Keratinocyte (primary cell): ENCODE measurements at regions not wholly inside any gene's neighbourhood (a gene's known extent, or its start where the extent isn't known, plus 50 kb on each side); places are given as distances from the start of the nearest gene placed in this dataset.
"Not testable (repeated sequence)": the region's sequence is repeated elsewhere in the genome, so short reads cannot be mapped to it uniquely, and the experiment has no call there.

Experiments
- DNase-seq: peaks from one replicate; pipeline ENCODE4 v3.0.0-alpha.2; 2011; ENCODE audit warnings: low read depth, missing footprints, low spot score
- FAIRE-seq: peaks from 2 replicates; lab custom pipeline; 2011; peaks lifted over from hg19 to GRCh38; lab: Jason Lieb, UNC
- H2AFZ ChIP-seq: 2 replicates; pipeline ENCODE4 v1.6.0; 2012; ENCODE audit warnings: low read length, control low read depth, inconsistent platforms; ENCODE audit not compliant: control insufficient read depth
- H3K27ac ChIP-seq: 2 replicates; pipeline ENCODE4 v1.5.1; 2011; ENCODE audit warnings: low read length; ENCODE audit not compliant: control insufficient read depth, insufficient read depth
- H3K27me3 ChIP-seq: 3 replicates; pipeline ENCODE4 v1.6.0; 2011; ENCODE audit warnings: low read length; ENCODE audit not compliant: control insufficient read depth, insufficient read depth; ENCODE audit errors: extremely low read depth
- H3K36me3 ChIP-seq, 2 experiments: 2 replicates in 1 of 2; 3 replicates in 1 of 2; pipeline ENCODE4 v1.5.1; 2011; ENCODE audit warnings: low read length in 2 of 2, mild to moderate bottlenecking in 1 of 2; ENCODE audit not compliant: control insufficient read depth in 2 of 2, insufficient read depth in 2 of 2; ENCODE audit errors: extremely low read depth in 1 of 2
- H3K4me1 ChIP-seq: 3 replicates; pipeline ENCODE4 v1.5.1; 2011; ENCODE audit warnings: low read length; ENCODE audit not compliant: control insufficient read depth, insufficient read depth; ENCODE audit errors: extremely low read depth
- H3K4me2 ChIP-seq: 3 replicates; pipeline ENCODE4 v1.6.0; 2011; ENCODE audit warnings: low read depth, low read length; ENCODE audit not compliant: control insufficient read depth, insufficient read depth; ENCODE audit errors: extremely low read depth
- H3K4me3 ChIP-seq, 3 experiments: fragments of 200-600 bp in 1 of 3; sonication (generic) in 1 of 3; 2 replicates in 2 of 3; 3 replicates in 1 of 3; pipeline ENCODE4 v1.5.1; 2011 to 2016; ENCODE audit warnings: low read length in 3 of 3, mild to moderate bottlenecking in 3 of 3, control low read depth in 2 of 3, inconsistent platforms in 1 of 3, low read depth in 1 of 3, mixed read lengths in 1 of 3, mixed run types in 1 of 3, moderate library complexity in 1 of 3; ENCODE audit not compliant: control insufficient read depth in 2 of 3, insufficient read depth in 2 of 3; ENCODE audit errors: extremely low read depth in 1 of 3
- H3K79me2 ChIP-seq: 2 replicates; pipeline ENCODE4 v1.6.0; 2012; ENCODE audit warnings: low read length; ENCODE audit not compliant: control insufficient read depth, insufficient read depth
- H3K9ac ChIP-seq: 3 replicates; pipeline ENCODE4 v1.6.0; 2011; ENCODE audit warnings: low read length; ENCODE audit not compliant: control insufficient read depth, insufficient read depth; ENCODE audit errors: extremely low read depth
- H3K9me1 ChIP-seq: 3 replicates; pipeline ENCODE4 v1.6.0; 2011; ENCODE audit warnings: low read length; ENCODE audit not compliant: control insufficient read depth, insufficient read depth; ENCODE audit errors: extremely low read depth
- H3K9me3 ChIP-seq: 2 replicates; pipeline ENCODE4 v1.5.1; 2012; ENCODE audit warnings: low read depth, low read length; ENCODE audit not compliant: control insufficient read depth
- H4K20me1 ChIP-seq: 3 replicates; pipeline ENCODE4 v1.6.0; 2011; ENCODE audit warnings: low read length; ENCODE audit not compliant: control insufficient read depth, insufficient read depth; ENCODE audit errors: extremely low read depth
- EZH2 ChIP-seq: IDR thresholded peaks from one replicate; pipeline ENCODE4 v1.6.1; 2012; ENCODE audit warnings: inconsistent platforms, mild to moderate bottlenecking, low read length, moderate library complexity
- dilution Hi-C: fragments of 300-500 bp; cut with MboI; formaldehyde crosslinking; loops from one replicate; pipeline ENCODE4 v1.7.0; 2020; ENCODE audit warnings: low sequenced_read_pairs; ENCODE audit not compliant: extremely low pct_ligation_motif_present
- TF ChIP-seq, protein P1 (sequence below), 3 experiments: IDR thresholded peaks in 1 of 3; conservative IDR thresholded peaks in 1 of 3; optimal IDR thresholded peaks in 1 of 3; 2 replicates in 2 of 3; 3 replicates in 1 of 3; pipeline versions ENCODE3 to v1.5.1; 2011; ENCODE audit warnings: low read length in 3 of 3, mild to moderate bottlenecking in 3 of 3, moderate library complexity in 2 of 3, control low read depth in 1 of 3, inconsistent platforms in 1 of 3; ENCODE audit not compliant: insufficient read depth in 2 of 3; ENCODE audit errors: extremely low read depth in 1 of 3

DNA sequence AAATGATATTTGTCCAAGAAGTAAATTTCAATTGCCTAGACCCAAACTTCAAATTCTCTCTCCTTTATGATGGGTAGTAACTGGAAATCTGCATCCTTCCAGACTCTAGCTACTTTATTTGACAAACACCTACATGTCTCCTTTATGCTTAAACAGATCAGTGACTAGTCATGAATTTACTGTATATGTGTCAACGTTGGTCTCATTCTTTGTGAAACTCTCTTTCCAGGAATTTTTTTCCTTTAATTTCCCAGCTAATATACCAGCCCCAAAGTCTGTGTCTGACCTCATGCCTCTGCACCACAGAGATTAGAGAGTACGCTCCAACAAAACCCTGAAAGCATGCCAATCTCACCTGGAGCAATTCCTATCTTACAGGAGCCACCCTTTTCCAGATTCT is 811.2 kb upstream of the NCAM2 start:
- H4K20me1 ChIP-seq, result no peaks in the 10 kb centered on the region
- no peak overlapping the region for H3K27ac ChIP-seq
- dilution Hi-C loops, result no loop called here
- FAIRE-seq (no peak), DNase-seq (no peak)
- H3K4me1 ChIP-seq, result no peaks in the 10 kb centered on the region
- H3K4me3 ChIP-seq, result no peak overlapping the region
- H3K9ac ChIP-seq, result no peak overlapping the region
- H3K79me2 ChIP-seq, result no peaks in the 10 kb centered on the region
- H3K4me2 ChIP-seq, result no peak overlapping the region
- H3K9me3 ChIP-seq, result no peaks in the 10 kb centered on the region
- no peaks in the 10 kb centered on the region for H3K27me3 ChIP-seq
- no peaks in the 10 kb centered on the region for H3K9me1 ChIP-seq
- H3K36me3 ChIP-seq, result no peaks in the 10 kb centered on the region
- no peak overlapping the region for H2AFZ ChIP-seq
- TF ChIP-seq, protein P1, sequence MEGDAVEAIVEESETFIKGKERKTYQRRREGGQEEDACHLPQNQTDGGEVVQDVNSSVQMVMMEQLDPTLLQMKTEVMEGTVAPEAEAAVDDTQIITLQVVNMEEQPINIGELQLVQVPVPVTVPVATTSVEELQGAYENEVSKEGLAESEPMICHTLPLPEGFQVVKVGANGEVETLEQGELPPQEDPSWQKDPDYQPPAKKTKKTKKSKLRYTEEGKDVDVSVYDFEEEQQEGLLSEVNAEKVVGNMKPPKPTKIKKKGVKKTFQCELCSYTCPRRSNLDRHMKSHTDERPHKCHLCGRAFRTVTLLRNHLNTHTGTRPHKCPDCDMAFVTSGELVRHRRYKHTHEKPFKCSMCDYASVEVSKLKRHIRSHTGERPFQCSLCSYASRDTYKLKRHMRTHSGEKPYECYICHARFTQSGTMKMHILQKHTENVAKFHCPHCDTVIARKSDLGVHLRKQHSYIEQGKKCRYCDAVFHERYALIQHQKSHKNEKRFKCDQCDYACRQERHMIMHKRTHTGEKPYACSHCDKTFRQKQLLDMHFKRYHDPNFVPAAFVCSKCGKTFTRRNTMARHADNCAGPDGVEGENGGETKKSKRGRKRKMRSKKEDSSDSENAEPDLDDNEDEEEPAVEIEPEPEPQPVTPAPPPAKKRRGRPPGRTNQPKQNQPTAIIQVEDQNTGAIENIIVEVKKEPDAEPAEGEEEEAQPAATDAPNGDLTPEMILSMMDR (optimal IDR thresholded peaks at IDR 0.05 in 1 of 3, IDR thresholded peaks at IDR 0.05 in 1 of 3, conservative IDR thresholded peaks at IDR 0.05 in 1 of 3; ENCODE audit: extremely low read depth in 1 of 3, insufficient read depth in 2 of 3, low read length in 3 of 3), result no peak

DNA sequence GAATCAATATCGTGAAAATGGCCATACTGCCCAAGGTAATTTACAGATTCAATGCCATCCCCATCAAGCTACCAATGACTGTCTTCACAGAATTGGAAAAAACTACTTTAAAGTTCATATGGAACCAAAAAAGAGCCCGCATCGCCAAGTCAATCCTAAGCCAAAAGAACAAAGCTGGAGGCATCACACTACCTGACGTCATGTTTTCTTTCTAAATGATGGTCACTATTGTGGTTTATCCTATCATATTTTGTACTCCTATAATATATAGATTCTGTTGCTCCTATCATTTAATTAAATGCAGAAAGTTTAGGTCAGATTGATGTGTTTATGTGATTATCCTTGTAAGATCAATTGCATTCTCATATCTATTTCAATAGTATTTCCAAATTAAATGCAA is 796.9 kb upstream of the NCAM2 start:
- H3K9ac ChIP-seq, H3K36me3 ChIP-seq, H3K79me2 ChIP-seq, H2AFZ ChIP-seq, H4K20me1 ChIP-seq, dilution Hi-C loops, DNase-seq, H3K4me3 ChIP-seq, H3K9me1 ChIP-seq, H3K4me1 ChIP-seq, H3K27ac ChIP-seq, H3K27me3 ChIP-seq, FAIRE-seq, H3K4me2 ChIP-seq, H3K9me3 ChIP-seq: not testable (repeated sequence)

DNA sequence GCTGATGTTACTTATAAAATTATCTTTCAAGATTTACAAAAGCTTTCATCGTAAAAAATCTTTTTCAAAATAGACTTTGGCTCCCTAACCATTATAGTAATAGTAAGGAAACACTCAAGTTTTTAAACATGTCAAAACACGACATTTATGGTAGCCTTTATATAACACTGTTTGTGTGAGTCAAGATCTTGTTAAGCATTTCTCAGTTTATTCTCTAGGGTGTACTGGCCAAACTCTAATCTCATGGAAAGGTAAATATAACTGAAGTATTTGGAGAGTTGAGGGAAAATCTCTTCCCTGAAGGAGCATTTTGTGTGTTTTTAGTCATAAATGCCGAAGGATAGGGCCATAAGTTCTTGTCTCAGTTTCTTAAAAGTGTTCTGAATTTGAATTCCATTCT is 790.9 kb upstream of the NCAM2 start:
- H4K20me1 ChIP-seq, result no peaks in the 10 kb centered on the region
- no peak overlapping the region for H2AFZ ChIP-seq
- FAIRE-seq (no peak), DNase-seq (no peak)
- H3K4me3 ChIP-seq, result no peak overlapping the region
- H3K9me1 ChIP-seq, result no peaks in the 10 kb centered on the region
- H3K27me3 ChIP-seq, result no peaks in the 10 kb centered on the region
- dilution Hi-C loops, result no loop called here
- no peak overlapping the region for H3K4me2 ChIP-seq
- no peak overlapping the region for H3K27ac ChIP-seq
- no peaks in the 10 kb centered on the region for H3K36me3 ChIP-seq
- TF ChIP-seq, protein P1 (optimal IDR thresholded peaks at IDR 0.05 in 1 of 3, IDR thresholded peaks at IDR 0.05 in 1 of 3, conservative IDR thresholded peaks at IDR 0.05 in 1 of 3; ENCODE audit: extremely low read depth in 1 of 3, insufficient read depth in 2 of 3, low read length in 3 of 3), result no peak
- no peak for TF ChIP-seq EZH2
- H3K79me2 ChIP-seq, result no peaks in the 10 kb centered on the region
- H3K4me1 ChIP-seq, result no peaks in the 10 kb centered on the region
- H3K9me3 ChIP-seq, result no peaks in the 10 kb centered on the region
- no peak overlapping the region for H3K9ac ChIP-seq
